ENCODE measurements at regions not wholly inside any gene's neighbourhood (a gene's known extent, or its start where the extent isn't known, plus 50 kb on each side); places are given as distances from the start of the nearest gene placed in this dataset.

DNA sequence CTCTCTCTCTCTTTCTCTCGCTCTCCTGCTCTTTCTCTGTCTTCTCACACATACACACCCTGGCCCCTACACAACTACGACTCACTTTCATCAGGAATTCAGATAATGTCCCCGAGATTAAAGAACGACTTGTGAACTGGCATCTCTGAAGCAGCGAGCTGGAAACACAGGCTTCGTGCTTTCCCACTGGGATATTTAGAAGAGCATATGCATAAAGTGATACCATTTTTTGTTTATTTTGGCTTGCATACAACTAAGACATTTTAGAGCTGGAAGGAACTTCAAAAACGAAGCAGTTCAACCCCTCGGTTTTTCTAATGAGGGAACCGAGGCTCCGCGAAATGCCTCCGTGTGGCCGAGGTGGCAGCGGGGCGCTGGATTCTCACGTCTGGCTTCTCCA is 88.6 kb downstream of the ZBTB18 start:
- DNase-seq (ENCODE audit: low read depth in 1 of 2, low spot score in 1 of 2): no peak
- TF ChIP-seq POLR2AphosphoS5 (IDR thresholded peaks at IDR 0.05; ENCODE audit: low read depth) (no peak), GABPA (IDR thresholded peaks at IDR 0.05; ENCODE audit: low read depth) (no peak), SPI1 (IDR thresholded peaks at IDR 0.05; ENCODE audit: borderline replicate concordance, low read depth) (no peak)
- TF ChIP-seq, protein P1, sequence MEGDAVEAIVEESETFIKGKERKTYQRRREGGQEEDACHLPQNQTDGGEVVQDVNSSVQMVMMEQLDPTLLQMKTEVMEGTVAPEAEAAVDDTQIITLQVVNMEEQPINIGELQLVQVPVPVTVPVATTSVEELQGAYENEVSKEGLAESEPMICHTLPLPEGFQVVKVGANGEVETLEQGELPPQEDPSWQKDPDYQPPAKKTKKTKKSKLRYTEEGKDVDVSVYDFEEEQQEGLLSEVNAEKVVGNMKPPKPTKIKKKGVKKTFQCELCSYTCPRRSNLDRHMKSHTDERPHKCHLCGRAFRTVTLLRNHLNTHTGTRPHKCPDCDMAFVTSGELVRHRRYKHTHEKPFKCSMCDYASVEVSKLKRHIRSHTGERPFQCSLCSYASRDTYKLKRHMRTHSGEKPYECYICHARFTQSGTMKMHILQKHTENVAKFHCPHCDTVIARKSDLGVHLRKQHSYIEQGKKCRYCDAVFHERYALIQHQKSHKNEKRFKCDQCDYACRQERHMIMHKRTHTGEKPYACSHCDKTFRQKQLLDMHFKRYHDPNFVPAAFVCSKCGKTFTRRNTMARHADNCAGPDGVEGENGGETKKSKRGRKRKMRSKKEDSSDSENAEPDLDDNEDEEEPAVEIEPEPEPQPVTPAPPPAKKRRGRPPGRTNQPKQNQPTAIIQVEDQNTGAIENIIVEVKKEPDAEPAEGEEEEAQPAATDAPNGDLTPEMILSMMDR (IDR thresholded peaks at IDR 0.05; ENCODE audit: insufficient read depth, low read length): no peak
- TF ChIP-seq, protein P2, sequence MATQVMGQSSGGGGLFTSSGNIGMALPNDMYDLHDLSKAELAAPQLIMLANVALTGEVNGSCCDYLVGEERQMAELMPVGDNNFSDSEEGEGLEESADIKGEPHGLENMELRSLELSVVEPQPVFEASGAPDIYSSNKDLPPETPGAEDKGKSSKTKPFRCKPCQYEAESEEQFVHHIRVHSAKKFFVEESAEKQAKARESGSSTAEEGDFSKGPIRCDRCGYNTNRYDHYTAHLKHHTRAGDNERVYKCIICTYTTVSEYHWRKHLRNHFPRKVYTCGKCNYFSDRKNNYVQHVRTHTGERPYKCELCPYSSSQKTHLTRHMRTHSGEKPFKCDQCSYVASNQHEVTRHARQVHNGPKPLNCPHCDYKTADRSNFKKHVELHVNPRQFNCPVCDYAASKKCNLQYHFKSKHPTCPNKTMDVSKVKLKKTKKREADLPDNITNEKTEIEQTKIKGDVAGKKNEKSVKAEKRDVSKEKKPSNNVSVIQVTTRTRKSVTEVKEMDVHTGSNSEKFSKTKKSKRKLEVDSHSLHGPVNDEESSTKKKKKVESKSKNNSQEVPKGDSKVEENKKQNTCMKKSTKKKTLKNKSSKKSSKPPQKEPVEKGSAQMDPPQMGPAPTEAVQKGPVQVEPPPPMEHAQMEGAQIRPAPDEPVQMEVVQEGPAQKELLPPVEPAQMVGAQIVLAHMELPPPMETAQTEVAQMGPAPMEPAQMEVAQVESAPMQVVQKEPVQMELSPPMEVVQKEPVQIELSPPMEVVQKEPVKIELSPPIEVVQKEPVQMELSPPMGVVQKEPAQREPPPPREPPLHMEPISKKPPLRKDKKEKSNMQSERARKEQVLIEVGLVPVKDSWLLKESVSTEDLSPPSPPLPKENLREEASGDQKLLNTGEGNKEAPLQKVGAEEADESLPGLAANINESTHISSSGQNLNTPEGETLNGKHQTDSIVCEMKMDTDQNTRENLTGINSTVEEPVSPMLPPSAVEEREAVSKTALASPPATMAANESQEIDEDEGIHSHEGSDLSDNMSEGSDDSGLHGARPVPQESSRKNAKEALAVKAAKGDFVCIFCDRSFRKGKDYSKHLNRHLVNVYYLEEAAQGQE (IDR thresholded peaks at IDR 0.05; ENCODE audit: insufficient replicate concordance, low read depth): no peak
- H3K27ac ChIP-seq (replicated peaks): no peak overlapping the region
- peaks cover 2% of the 10 kb centered on the region for H3K27me3 ChIP-seq (ENCODE audit: insufficient read depth, poor library complexity, severe bottlenecking)
- H3K4me3 ChIP-seq (replicated peaks; ENCODE audit: insufficient read depth, low read length): no peak overlapping the region

DNA sequence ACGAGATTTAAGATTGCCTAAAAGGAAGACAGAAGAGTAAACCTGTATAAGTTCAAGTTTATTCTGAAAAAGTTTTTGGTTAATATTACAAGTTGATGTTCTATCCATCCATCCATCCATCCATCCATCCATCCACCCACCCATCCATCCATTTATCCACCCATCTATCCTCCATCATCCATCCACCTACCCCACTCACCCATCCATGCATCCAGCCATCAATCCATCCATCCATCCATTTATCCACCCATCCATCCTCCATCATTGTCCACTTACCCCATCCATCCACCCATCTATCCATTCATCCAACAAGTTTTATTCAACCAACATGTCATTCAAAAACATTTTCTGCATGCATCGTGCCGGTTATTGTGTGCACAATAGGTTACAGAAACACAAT is 89.3 kb downstream of the ZBTB18 start:
- TF ChIP-seq GABPA (IDR thresholded peaks at IDR 0.05; ENCODE audit: low read depth) (no peak), POLR2AphosphoS5 (IDR thresholded peaks at IDR 0.05; ENCODE audit: low read depth) (no peak), SPI1 (IDR thresholded peaks at IDR 0.05; ENCODE audit: borderline replicate concordance, low read depth) (no peak)
- TF ChIP-seq, protein P2 (IDR thresholded peaks at IDR 0.05; ENCODE audit: insufficient replicate concordance, low read depth): no peak
- TF ChIP-seq, protein P1 (IDR thresholded peaks at IDR 0.05; ENCODE audit: insufficient read depth, low read length): no peak
- no peak for DNase-seq (ENCODE audit: low read depth in 1 of 2, low spot score in 1 of 2)
- Histone ChIP-seq H3K4me3 (replicated peaks; ENCODE audit: insufficient read depth, low read length) (no peak overlapping the region), H3K27me3 (ENCODE audit: insufficient read depth, poor library complexity, severe bottlenecking) (peaks cover 2% of the 10 kb centered on the region), H3K27ac (replicated peaks) (no peak overlapping the region)

DNA sequence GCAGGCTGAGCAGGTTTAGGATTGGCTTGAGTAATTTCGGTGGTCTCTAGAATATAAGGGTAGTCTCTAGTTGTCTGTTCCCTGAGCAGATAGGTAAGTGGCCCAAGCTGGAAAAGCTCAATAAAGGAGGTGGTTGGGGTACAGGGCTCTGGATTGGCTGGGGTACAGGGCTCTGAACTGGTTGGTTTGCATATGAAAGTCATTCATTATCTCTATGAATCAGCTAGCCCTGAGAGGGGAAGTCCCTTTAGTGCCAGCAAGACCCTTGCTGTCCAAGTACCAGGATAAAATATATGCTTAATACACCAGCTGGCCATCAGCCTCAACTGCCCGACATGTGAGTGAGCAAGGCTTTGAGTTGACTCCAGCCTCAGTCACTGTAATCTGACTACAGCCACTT is 93.0 kb downstream of the ZBTB18 start:
- no peaks in the 10 kb centered on the region for H3K27me3 ChIP-seq (ENCODE audit: insufficient read depth, poor library complexity, severe bottlenecking)
- no peak overlapping the region for H3K27ac ChIP-seq (replicated peaks)
- no peak overlapping the region for H3K4me3 ChIP-seq (replicated peaks; ENCODE audit: insufficient read depth, low read length)
- TF ChIP-seq, protein P1 (IDR thresholded peaks at IDR 0.05; ENCODE audit: insufficient read depth, low read length): no peak
- TF ChIP-seq GABPA (IDR thresholded peaks at IDR 0.05; ENCODE audit: low read depth) (no peak), SPI1 (IDR thresholded peaks at IDR 0.05; ENCODE audit: borderline replicate concordance, low read depth) (no peak), POLR2AphosphoS5 (IDR thresholded peaks at IDR 0.05; ENCODE audit: low read depth) (no peak)
- TF ChIP-seq, protein P2 (IDR thresholded peaks at IDR 0.05; ENCODE audit: insufficient replicate concordance, low read depth): no peak
- no peak for DNase-seq (ENCODE audit: low read depth in 1 of 2, low spot score in 1 of 2)
